SIG-M5 treated with dmso at 0.1 percent for 504 hours (cell line): ENCODE measurements at regions not wholly inside any gene's neighbourhood (a gene's known extent, or its start where the extent isn't known, plus 50 kb on each side); places are given as distances from the start of the nearest gene placed in this dataset.

Experiments used
- DNase-seq: peaks from one replicate; lab custom pipeline; 2025; ENCODE audit not compliant: unreplicated experiment; lab: John Stamatoyannopoulos, UW

GRCh38 chr15:81442454-81442853 is 68.4 kb upstream of the TMC3 start:
- no peak for DNase-seq

DNA sequence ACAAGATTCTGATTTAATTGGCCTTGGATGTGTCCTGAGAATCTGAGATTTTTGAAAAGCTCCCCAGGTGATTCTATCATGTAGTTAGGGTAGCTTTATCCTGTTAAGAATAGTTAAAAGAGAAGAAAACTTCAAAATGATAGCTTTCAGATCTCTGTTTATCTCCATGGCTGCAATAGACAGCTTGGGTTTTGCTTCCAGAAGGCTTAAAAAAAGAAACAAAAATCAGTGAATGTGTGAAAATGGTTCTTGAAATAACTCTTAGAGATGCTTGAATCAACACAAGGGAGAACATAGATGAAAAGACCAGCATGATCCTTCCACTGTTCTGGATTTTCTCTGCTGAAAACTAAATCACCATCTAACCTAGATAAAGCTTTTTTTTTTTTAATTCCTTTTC is 60.8 kb upstream of the TMC3 start:
- DNase-seq, result no peak

DNA sequence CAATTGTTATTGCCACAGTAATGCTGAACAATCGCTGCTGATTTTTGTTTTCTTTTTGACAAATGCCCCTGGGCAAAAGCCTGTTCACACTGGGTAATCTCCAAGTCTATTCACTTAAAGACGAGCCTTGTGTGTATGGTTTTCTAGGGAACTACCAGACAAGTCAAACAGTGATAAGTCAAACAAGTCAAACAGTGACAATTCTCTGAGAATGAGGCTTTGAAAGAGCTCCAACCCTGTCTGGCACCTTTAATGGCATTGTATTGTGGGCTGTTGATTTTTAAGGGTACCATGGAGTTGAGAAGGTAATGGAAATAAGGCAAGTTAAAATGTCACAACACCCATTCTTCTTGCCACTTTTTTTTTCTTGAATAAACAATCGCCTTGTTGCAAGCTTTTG is 59.4 kb upstream of the TMC3 start:
- DNase-seq, result no peak

DNA sequence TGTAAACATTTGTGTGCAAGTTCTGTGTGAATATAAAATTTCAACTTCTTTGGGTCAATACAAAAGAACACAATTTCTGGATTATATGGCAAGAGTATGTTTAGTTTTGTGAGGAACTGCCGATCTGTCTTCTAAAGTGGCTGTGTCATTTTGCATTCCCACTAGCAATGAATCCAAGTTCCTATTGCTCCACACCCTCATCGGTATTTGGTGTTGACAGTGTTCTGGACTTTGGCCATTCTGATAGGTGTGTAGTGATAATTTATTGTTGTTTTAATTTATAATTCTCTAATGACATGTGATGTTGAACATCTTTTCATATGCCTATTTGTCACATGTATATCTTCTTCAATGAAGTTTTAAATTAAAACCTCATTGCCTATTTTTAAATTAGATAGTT is 58.2 kb upstream of the TMC3 start:
- no peak for DNase-seq

DNA sequence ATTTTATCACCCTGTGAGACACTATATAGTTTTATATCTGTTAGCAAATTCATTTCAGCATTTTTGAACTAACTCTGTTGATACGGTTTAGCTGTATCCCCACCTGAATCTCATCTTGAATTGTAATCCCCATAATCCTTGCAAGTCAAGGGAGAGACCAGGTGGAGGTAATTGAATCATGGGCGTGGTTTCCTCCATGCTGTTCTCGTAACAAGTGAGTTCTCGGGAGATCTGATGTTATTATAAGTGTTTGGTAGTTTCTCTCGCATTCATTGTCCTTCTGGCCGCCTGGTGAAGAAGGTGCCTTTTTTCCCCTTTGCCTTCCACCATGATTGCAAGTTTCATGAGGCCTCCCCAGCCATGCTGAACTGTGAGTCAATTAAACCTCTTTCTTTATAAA is 53.2 kb upstream of the TMC3 start:
- DNase-seq, result no peak

- DNase-seq, result no peak
Measured at GRCh38 chr15:81425905-81426304, 51.9 kb upstream of the TMC3 start.
